K562 (cell line): ENCODE measurements at regions not wholly inside any gene's neighbourhood (a gene's known extent, or its start where the extent isn't known, plus 50 kb on each side); places are given as distances from the start of the nearest gene placed in this dataset.

Experiments
- ATAC-seq: fragments of 200-7000 bp; cut with Tn5 transposase; 3 replicates; pipeline ENCODE4 v1.9.1; 2020; ENCODE audit warnings: moderate library complexity
- BruUV-seq: library from RNA; stranded (reverse); fragments of 400-500 nt; replicated peaks from 2 replicates; lab custom pipeline; 2021; lab: Mats Ljungman, UMichigan
- CTCF ChIA-PET: fragments of 300-600 bp; formaldehyde crosslinking; extraction: SDS; loops from one replicate; lab custom pipeline; 2021; ENCODE audit warnings: low intra/inter-chr PET ratio; lab: Yijun Ruan, JAX
- POLR2A ChIA-PET: fragments of 300-600, 350-650 bp; sonication (Branson Sonifier 250); formaldehyde crosslinking; extraction: SDS; loops from one replicate; lab custom pipeline; 2021; ENCODE audit warnings: antibody characterized with exemption, inconsistent platforms; lab: Yijun Ruan, JAX
- DNase-seq, 4 experiments: peaks; one replicate each; pipeline versions ENCODE4 v3.0.0 to v3.0.0-alpha.2; 2011 to 2018; ENCODE audit warnings: low spot score in 3 of 4, mixed read lengths in 3 of 4; ENCODE audit errors: extremely low read depth in 1 of 4
- FAIRE-seq: peaks from 2 replicates; lab custom pipeline; 2011; peaks lifted over from hg19 to GRCh38; lab: Jason Lieb, UNC
- H2AFZ ChIP-seq: 2 replicates; pipeline ENCODE4 v1.6.0; 2011; ENCODE audit warnings: low read depth, low read length, control low read depth, inconsistent platforms
- H3K27ac ChIP-seq: fragments of 200-600 bp; 3 replicates; pipeline ENCODE4 v1.8.0; 2011; ENCODE audit warnings: low read depth, mild to moderate bottlenecking, control low read depth, inconsistent platforms, low read length, moderate library complexity, mixed read lengths; ENCODE audit errors: extremely low read depth
- H3K27me3 ChIP-seq, 2 experiments: fragments of 300-600 bp in 1 of 2; 2 replicates in 1 of 2; 3 replicates in 1 of 2; pipeline versions ENCODE4 v1.6.0 to v1.8.0; 2011; ENCODE audit warnings: inconsistent platforms in 2 of 2, low read length in 2 of 2, mild to moderate bottlenecking in 1 of 2, mixed read lengths in 1 of 2, moderate library complexity in 1 of 2; ENCODE audit not compliant: control insufficient read depth in 2 of 2, insufficient read depth in 2 of 2
- H3K36me3 ChIP-seq: fragments of 300-600 bp; 3 replicates; pipeline ENCODE4 v1.8.0; 2011; ENCODE audit warnings: mild to moderate bottlenecking, low read length, inconsistent platforms; ENCODE audit not compliant: control insufficient read depth, insufficient read depth
- H3K4me1 ChIP-seq, 2 experiments: fragments of 200-600 bp in 1 of 2; replicated peaks in 1 of 2; 2 replicates in 1 of 2; 3 replicates in 1 of 2; pipeline versions ENCODE4 v1.5.1 to v1.8.0; 2011; ENCODE audit warnings: inconsistent platforms in 2 of 2, low read length in 2 of 2, mild to moderate bottlenecking in 1 of 2, mixed read lengths in 1 of 2, moderate library complexity in 1 of 2; ENCODE audit not compliant: control insufficient read depth in 2 of 2, insufficient read depth in 2 of 2
- H3K4me2 ChIP-seq: 2 replicates; pipeline ENCODE4 v1.6.1; 2011; ENCODE audit warnings: low read length, control low read depth, inconsistent platforms, mixed read lengths; ENCODE audit not compliant: insufficient read depth
- H3K4me3 ChIP-seq: fragments of 200-600 bp; sonication (generic), shearing (Covaris generic); 2 replicates; pipeline ENCODE4 v1.5.1; 2016; ENCODE audit warnings: control low read depth, inconsistent platforms
- H3K79me2 ChIP-seq: fragments of 200-600 bp; 3 replicates; pipeline ENCODE4 v1.8.0; 2011; ENCODE audit warnings: low read length, inconsistent platforms; ENCODE audit not compliant: control insufficient read depth, insufficient read depth
- H3K9ac ChIP-seq, 2 experiments: 2 replicates each; pipeline versions ENCODE4 v1.6.0 to v1.6.1; 2011; ENCODE audit warnings: low read depth in 2 of 2, low read length in 2 of 2, control low read depth in 1 of 2, inconsistent platforms in 1 of 2, mild to moderate bottlenecking in 1 of 2, mixed read lengths in 1 of 2; ENCODE audit not compliant: insufficient read depth in 1 of 2
- H3K9me1 ChIP-seq: one replicate; pipeline ENCODE4 v1.6.0; 2011; ENCODE audit warnings: inconsistent platforms, mild to moderate bottlenecking, low read length, moderate library complexity; ENCODE audit not compliant: control insufficient read depth, insufficient read depth
- H3K9me3 ChIP-seq: replicated peaks from 2 replicates; pipeline ENCODE4 v1.5.1; 2011; ENCODE audit warnings: low read depth, low read length, inconsistent platforms; ENCODE audit not compliant: control insufficient read depth, insufficient read depth
- H4K20me1 ChIP-seq: replicated peaks from 2 replicates; pipeline ENCODE4 v1.6.1; 2011; ENCODE audit warnings: low read length, inconsistent platforms, mixed read lengths; ENCODE audit not compliant: control insufficient read depth, insufficient read depth
- CBFA2T2 ChIP-seq: fragments of 450-650 bp; conservative IDR thresholded peaks from 2 replicates; pipeline ENCODE4 v1.6.1; 2017; ENCODE audit warnings: mild to moderate bottlenecking
- CBFB ChIP-seq: sonication (generic); formaldehyde crosslinking; IDR thresholded peaks from 2 replicates; pipeline ENCODE4 v1.4.0; 2020; ENCODE audit warnings: mild to moderate bottlenecking, missing genetic modification reagents
- DDX20 ChIP-seq: fragments of 450-650 bp; IDR thresholded peaks from 2 replicates; pipeline ENCODE4 v1.6.1; 2016; ENCODE audit warnings: missing genetic modification characterization, low read depth, mild to moderate bottlenecking, missing compliant biosample characterization, moderate library complexity
- ESRRA ChIP-seq: fragments of 450-650 bp; IDR thresholded peaks from 2 replicates; pipeline ENCODE4 v1.6.1; 2014; ENCODE audit warnings: low read depth, mild to moderate bottlenecking, moderate library complexity, borderline replicate concordance
- MYBL2 ChIP-seq, 2 experiments: fragments of 450-650 bp in 1 of 2; sonication (generic) in 1 of 2; formaldehyde crosslinking in 1 of 2; IDR thresholded peaks; 2 replicates each; pipeline versions ENCODE4 v1.6.1 to v1.8.1; 2017 to 2022; ENCODE audit warnings: borderline replicate concordance in 1 of 2, inconsistent platforms in 1 of 2, low read depth in 1 of 2, mild to moderate bottlenecking in 1 of 2, missing genetic modification reagents in 1 of 2, moderate library complexity in 1 of 2
- MYC ChIP-seq, 2 experiments: fragments of 250-450 bp in 1 of 2; sonication (Bioruptor Pico) in 1 of 2; IDR thresholded peaks; 2 replicates each; pipeline versions ENCODE4 v1.5.1 to v1.6.1; 2012 to 2021; ENCODE audit warnings: low read depth in 2 of 2, borderline replicate concordance in 1 of 2, improper control_type of control experiment in 1 of 2, low read length in 1 of 2, mild to moderate bottlenecking in 1 of 2, moderate library complexity in 1 of 2
- NR2C2 ChIP-seq, 2 experiments: fragments of 200-800 bp in 1 of 2; sonication (Bioruptor generic) in 1 of 2; sonication (generic) in 1 of 2; formaldehyde crosslinking in 1 of 2; IDR thresholded peaks; 2 replicates each; pipeline versions ENCODE4 v1.6.1 to v1.8.0; 2016 to 2022; ENCODE audit warnings: mild to moderate bottlenecking in 1 of 2, missing compliant biosample characterization in 1 of 2, missing genetic modification characterization in 1 of 2, missing genetic modification reagents in 1 of 2
- NR2F6 ChIP-seq: fragments of 450-650 bp; formaldehyde crosslinking; IDR thresholded peaks from 2 replicates; pipeline ENCODE4 v1.4.0; 2020; ENCODE audit warnings: mild to moderate bottlenecking
- RBM39 ChIP-seq: fragments of 200-400 bp; formaldehyde crosslinking; optimal IDR thresholded peaks from 2 replicates; pipeline ENCODE3; 2018; ENCODE audit warnings: low read depth, low read length
- SRSF7 ChIP-seq: fragments of 200-400 bp; formaldehyde crosslinking; optimal IDR thresholded peaks from 2 replicates; pipeline ENCODE3; 2017; ENCODE audit warnings: mild to moderate bottlenecking, low read depth, low read length
- SUPT5H ChIP-seq: fragments of 450-650 bp; IDR thresholded peaks from 2 replicates; pipeline ENCODE4 v1.6.1; 2016
- TAF7 ChIP-seq: fragments of 450-650 bp; IDR thresholded peaks from 2 replicates; pipeline ENCODE4 v1.6.1; 2016; ENCODE audit warnings: missing genetic modification characterization, missing compliant biosample characterization
- THAP7 ChIP-seq: fragments of 250-450 bp; sonication (Bioruptor Pico); IDR thresholded peaks from 2 replicates; pipeline ENCODE4 v1.5.0; 2021
- TSHZ1 ChIP-seq: fragments of 250-450 bp; sonication (Bioruptor Pico); IDR thresholded peaks from 2 replicates; pipeline ENCODE4 v1.4.0; 2020; ENCODE audit warnings: mild to moderate bottlenecking, moderate library complexity
- ZNF143 ChIP-seq: sonication (generic); formaldehyde crosslinking; IDR thresholded peaks from 2 replicates; pipeline ENCODE4 v1.9.0; 2022; ENCODE audit warnings: mild to moderate bottlenecking, missing genetic modification reagents
- ZNF274 ChIP-seq: IDR thresholded peaks from 2 replicates; pipeline ENCODE4 v1.6.1; 2011; ENCODE audit warnings: low read depth, mild to moderate bottlenecking, low read length, moderate library complexity, borderline replicate concordance
- ZNF395 ChIP-seq: fragments of 200-800 bp; sonication (Bioruptor generic); IDR thresholded peaks from 2 replicates; pipeline ENCODE4 v1.6.1; 2017; ENCODE audit warnings: missing genetic modification characterization, missing compliant biosample characterization
- WGBS: fragments of 100-300 bp; shearing (Covaris generic); methylation state at CpG from one replicate; pipeline ENCODE4 v1.1.6; 2016; ENCODE audit warnings: low coverage, mixed read lengths; ENCODE audit not compliant: insufficient coverage; ENCODE audit errors: missing lambda C conversion rate; 5-methylcytosine and 5-hydroxymethylcytosine counted together
- in situ Hi-C: fragments of 300-500 bp; cut with MboI; formaldehyde crosslinking; loops from 4 replicates; pipeline ENCODE4 v1.15.0; 2018; ENCODE audit warnings: inconsistent platforms, mixed read lengths
- intact Hi-C: fragments of 100-400 bp; cut with micrococcal nuclease; formaldehyde crosslinking; loops from 2 replicates; pipeline ENCODE4 v1.14.2; 2022

GRCh38 chr7:22882106-22882505 lies 59.5 kb upstream of the TOMM7 start:
- no peaks in the 10 kb centered on the region; a peak in 2 of 5 replicates for H3K27me3 ChIP-seq
- no TSS peak for BruUV-seq
- in situ Hi-C loops (no loop called here), intact Hi-C loops (no loop called here)
- H3K79me2 ChIP-seq: no peaks in the 10 kb centered on the region
- H3K27ac ChIP-seq: no peak overlapping the region
- H3K9ac ChIP-seq: no peak overlapping the region
- no peak for DNase-seq
- H4K20me1 ChIP-seq: no peaks in the 10 kb centered on the region
- no peaks in the 10 kb centered on the region; a peak in 2 of 5 replicates for H3K4me1 ChIP-seq
- FAIRE-seq: no peak
- no peaks in the 10 kb centered on the region for H3K36me3 ChIP-seq
- no peak overlapping the region for H3K4me2 ChIP-seq
- 13% methylated on average over 3 of the region's 3 CpGs for WGBS
- H3K9me1 ChIP-seq: no peaks in the 10 kb centered on the region
- TF ChIP-seq MYBL2 (IDR thresholded peaks at IDR 0.05; ENCODE audit: low read depth): no peak
- TF ChIP-seq MYBL2 (CRISPR knock-in tag; IDR thresholded peaks at IDR 0.05; ENCODE audit: borderline replicate concordance): no peak
- no peak for TF ChIP-seq DDX20 (tag)
- no peak for TF ChIP-seq CBFB
- TF ChIP-seq CBFA2T2: no peak
- TF ChIP-seq NR2C2 (CRISPR knock-in tag; IDR thresholded peaks at IDR 0.05): no peak
- no peak for TF ChIP-seq NR2C2 (tag; IDR thresholded peaks at IDR 0.05)
- TF ChIP-seq ZNF395 (CRISPR knock-in tag): no peak
- no peak for TF ChIP-seq SRSF7
- TF ChIP-seq TSHZ1: no peak
- TF ChIP-seq TAF7 (tag): no peak
- no peak for TF ChIP-seq ZNF143
- no peak for TF ChIP-seq NR2F6 (CRISPR knock-in tag)
- TF ChIP-seq SUPT5H: no peak
- TF ChIP-seq THAP7 (CRISPR knock-in tag): no peak
- TF ChIP-seq ZNF274: no peak
- TF ChIP-seq MYC (IDR thresholded peaks at IDR 0.05; ENCODE audit: low read depth, low read length): no peak
- TF ChIP-seq MYC (CRISPR knock-in tag; IDR thresholded peaks at IDR 0.05; ENCODE audit: borderline replicate concordance, low read depth): no peak
- TF ChIP-seq RBM39: no peak
- no peak for TF ChIP-seq ESRRA
- POLR2A ChIA-PET: interaction anchor here (0.6 to 0.8 kb wide), 2 partner anchors 14 to 22 kb away, joined by 3 to 5 read pairs; no protein-coding TSS in a partner anchor
- no peak overlapping the region for H2AFZ ChIP-seq
- H3K9me3 ChIP-seq: peaks cover 3% of the 10 kb centered on the region; the same call in 1 of the 2 replicates
- CTCF ChIA-PET: no interaction called here
- no peak overlapping the region for H3K4me3 ChIP-seq
- no peak for ATAC-seq
